SU-DHL-6 (cell line): ENCODE measurements at regions not wholly inside any gene's neighbourhood (a gene's known extent, or its start where the extent isn't known, plus 50 kb on each side); places are given as distances from the start of the nearest gene placed in this dataset.

Experiments
- CTCF ChIP-seq: fragments of 200-600 bp; sonication (generic); IDR thresholded peaks from one replicate; pipeline ENCODE4 v1.5.1; 2017; ENCODE audit warnings: antibody characterized with exemption, mild to moderate bottlenecking, low read length, moderate library complexity; ENCODE audit not compliant: insufficient read depth, poor library complexity, severe bottlenecking
- EZH2phosphoT487 ChIP-seq: fragments of 200-600 bp; sonication (generic), shearing (Covaris generic); conservative IDR thresholded peaks from 2 replicates; pipeline ENCODE4 v1.6.1; 2018; ENCODE audit warnings: mild to moderate bottlenecking, antibody characterized with exemption, low read length, moderate library complexity, mixed read lengths

GRCh38 chr3:73827725-73828211, 203.0 kb upstream of the PDZRN3 start:
- TF ChIP-seq CTCF (no peak), EZH2phosphoT487 (no peak)
